ENCODE measurements at regions not wholly inside any gene's neighbourhood (a gene's known extent, or its start where the extent isn't known, plus 50 kb on each side); places are given as distances from the start of the nearest gene placed in this dataset.

- no peak overlapping the region for H3K4me3 Mint-ChIP-seq
- H3K9me2 ChIP-seq (ENCODE audit: insufficient read depth), result no peaks in the 10 kb centered on the region
- no peaks in the 10 kb centered on the region for H4K20me1 ChIP-seq (replicated peaks; ENCODE audit: insufficient read depth)
- no peaks in the 10 kb centered on the region; the same call in 2 of the 3 replicates for H3K9me3 Mint-ChIP-seq
- H3K4me2 ChIP-seq, result no peak overlapping the region
- DNase-seq (ENCODE audit: low spot score) (no peak), ATAC-seq (no peak)
- no peak for TF ChIP-seq STAT1 (IDR thresholded peaks at IDR 0.05; ENCODE audit: unreplicated experiment)
- TF ChIP-seq, protein P1, sequence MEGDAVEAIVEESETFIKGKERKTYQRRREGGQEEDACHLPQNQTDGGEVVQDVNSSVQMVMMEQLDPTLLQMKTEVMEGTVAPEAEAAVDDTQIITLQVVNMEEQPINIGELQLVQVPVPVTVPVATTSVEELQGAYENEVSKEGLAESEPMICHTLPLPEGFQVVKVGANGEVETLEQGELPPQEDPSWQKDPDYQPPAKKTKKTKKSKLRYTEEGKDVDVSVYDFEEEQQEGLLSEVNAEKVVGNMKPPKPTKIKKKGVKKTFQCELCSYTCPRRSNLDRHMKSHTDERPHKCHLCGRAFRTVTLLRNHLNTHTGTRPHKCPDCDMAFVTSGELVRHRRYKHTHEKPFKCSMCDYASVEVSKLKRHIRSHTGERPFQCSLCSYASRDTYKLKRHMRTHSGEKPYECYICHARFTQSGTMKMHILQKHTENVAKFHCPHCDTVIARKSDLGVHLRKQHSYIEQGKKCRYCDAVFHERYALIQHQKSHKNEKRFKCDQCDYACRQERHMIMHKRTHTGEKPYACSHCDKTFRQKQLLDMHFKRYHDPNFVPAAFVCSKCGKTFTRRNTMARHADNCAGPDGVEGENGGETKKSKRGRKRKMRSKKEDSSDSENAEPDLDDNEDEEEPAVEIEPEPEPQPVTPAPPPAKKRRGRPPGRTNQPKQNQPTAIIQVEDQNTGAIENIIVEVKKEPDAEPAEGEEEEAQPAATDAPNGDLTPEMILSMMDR (conservative IDR thresholded peaks at IDR 0.05; ENCODE audit: low read depth in 2 of 2), result no peak
- no peak for TF ChIP-seq ZNF462 (CRISPR knock-in tag; IDR thresholded peaks at IDR 0.05)
- no peak for TF ChIP-seq CREB1 (CRISPR knock-in tag; IDR thresholded peaks at IDR 0.05; ENCODE audit: low read depth)
- no peak for TF ChIP-seq JUNB (IDR thresholded peaks at IDR 0.05; ENCODE audit: unreplicated experiment)
- TF ChIP-seq ZNF114 (CRISPR knock-in tag; IDR thresholded peaks at IDR 0.05), result no peak
- no peak for TF ChIP-seq NANOG (IDR thresholded peaks at IDR 0.05; ENCODE audit: borderline replicate concordance)
- no peak for TF ChIP-seq EZH2phosphoT487 (IDR thresholded peaks at IDR 0.05; ENCODE audit: unreplicated experiment)
- TF ChIP-seq, protein P2, sequence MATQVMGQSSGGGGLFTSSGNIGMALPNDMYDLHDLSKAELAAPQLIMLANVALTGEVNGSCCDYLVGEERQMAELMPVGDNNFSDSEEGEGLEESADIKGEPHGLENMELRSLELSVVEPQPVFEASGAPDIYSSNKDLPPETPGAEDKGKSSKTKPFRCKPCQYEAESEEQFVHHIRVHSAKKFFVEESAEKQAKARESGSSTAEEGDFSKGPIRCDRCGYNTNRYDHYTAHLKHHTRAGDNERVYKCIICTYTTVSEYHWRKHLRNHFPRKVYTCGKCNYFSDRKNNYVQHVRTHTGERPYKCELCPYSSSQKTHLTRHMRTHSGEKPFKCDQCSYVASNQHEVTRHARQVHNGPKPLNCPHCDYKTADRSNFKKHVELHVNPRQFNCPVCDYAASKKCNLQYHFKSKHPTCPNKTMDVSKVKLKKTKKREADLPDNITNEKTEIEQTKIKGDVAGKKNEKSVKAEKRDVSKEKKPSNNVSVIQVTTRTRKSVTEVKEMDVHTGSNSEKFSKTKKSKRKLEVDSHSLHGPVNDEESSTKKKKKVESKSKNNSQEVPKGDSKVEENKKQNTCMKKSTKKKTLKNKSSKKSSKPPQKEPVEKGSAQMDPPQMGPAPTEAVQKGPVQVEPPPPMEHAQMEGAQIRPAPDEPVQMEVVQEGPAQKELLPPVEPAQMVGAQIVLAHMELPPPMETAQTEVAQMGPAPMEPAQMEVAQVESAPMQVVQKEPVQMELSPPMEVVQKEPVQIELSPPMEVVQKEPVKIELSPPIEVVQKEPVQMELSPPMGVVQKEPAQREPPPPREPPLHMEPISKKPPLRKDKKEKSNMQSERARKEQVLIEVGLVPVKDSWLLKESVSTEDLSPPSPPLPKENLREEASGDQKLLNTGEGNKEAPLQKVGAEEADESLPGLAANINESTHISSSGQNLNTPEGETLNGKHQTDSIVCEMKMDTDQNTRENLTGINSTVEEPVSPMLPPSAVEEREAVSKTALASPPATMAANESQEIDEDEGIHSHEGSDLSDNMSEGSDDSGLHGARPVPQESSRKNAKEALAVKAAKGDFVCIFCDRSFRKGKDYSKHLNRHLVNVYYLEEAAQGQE (IDR thresholded peaks at IDR 0.05; ENCODE audit: unreplicated experiment), result no peak
- no peak for TF ChIP-seq ZNF331 (CRISPR knock-in tag; IDR thresholded peaks at IDR 0.05; ENCODE audit: low read depth)
- no peaks in the 10 kb centered on the region for H3F3A ChIP-seq (replicated peaks; ENCODE audit: low read depth)
- H3K4me1 ChIP-seq (ENCODE audit: insufficient read depth), result peaks cover 14% of the 10 kb centered on the region
- H3K36me3 ChIP-seq (ENCODE audit: insufficient read depth), result no peaks in the 10 kb centered on the region
- H3K79me2 ChIP-seq (replicated peaks; ENCODE audit: insufficient read depth), result no peaks in the 10 kb centered on the region
- H3K27me3 Mint-ChIP-seq (ENCODE audit: insufficient read depth, low read depth, poor library complexity), result peaks cover 2% of the 10 kb centered on the region
- H3K4me3 ChIP-seq, result no peak overlapping the region
- H3K27ac ChIP-seq (ENCODE audit: low read depth), result no peak overlapping the region
- H3K36me3 Mint-ChIP-seq (ENCODE audit: low read depth), result no peaks in the 10 kb centered on the region
- H3K27me3 ChIP-seq (ENCODE audit: insufficient read depth), result no peaks in the 10 kb centered on the region
- H3K27ac Mint-ChIP-seq, result no peak overlapping the region
- H3K4me1 Mint-ChIP-seq, result peaks cover 15% of the 10 kb centered on the region
- no peak overlapping the region for H2AFZ ChIP-seq
These were observed 288.2 kb downstream of the NFIB start for GRCh38 chr9:14025741-14026140.

All from GM23338 (cell line).